ENCODE measurements at regions not wholly inside any gene's neighbourhood (a gene's known extent, or its start where the extent isn't known, plus 50 kb on each side); places are given as distances from the start of the nearest gene placed in this dataset.

DNA sequence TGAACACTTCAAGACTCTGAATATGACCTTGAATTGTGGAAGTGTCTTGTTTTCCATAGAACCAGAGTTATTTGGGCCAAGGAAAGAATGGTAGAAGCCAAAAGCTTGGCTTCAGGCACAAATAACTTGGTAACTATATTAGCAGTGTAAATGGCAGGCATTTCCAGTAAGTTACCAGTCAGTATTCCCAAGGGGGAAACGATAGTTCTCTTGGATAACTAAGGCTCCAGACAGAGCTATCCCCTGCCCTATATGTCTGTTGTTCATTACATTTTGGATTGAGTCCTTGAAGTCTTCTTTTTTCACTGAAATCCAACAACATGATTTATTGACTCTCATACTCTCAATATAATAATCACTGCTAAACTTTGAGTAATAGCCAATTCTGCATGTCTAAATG, 364.1 kb downstream of the MAGEB5 start:
- TF ChIP-seq, protein P1, sequence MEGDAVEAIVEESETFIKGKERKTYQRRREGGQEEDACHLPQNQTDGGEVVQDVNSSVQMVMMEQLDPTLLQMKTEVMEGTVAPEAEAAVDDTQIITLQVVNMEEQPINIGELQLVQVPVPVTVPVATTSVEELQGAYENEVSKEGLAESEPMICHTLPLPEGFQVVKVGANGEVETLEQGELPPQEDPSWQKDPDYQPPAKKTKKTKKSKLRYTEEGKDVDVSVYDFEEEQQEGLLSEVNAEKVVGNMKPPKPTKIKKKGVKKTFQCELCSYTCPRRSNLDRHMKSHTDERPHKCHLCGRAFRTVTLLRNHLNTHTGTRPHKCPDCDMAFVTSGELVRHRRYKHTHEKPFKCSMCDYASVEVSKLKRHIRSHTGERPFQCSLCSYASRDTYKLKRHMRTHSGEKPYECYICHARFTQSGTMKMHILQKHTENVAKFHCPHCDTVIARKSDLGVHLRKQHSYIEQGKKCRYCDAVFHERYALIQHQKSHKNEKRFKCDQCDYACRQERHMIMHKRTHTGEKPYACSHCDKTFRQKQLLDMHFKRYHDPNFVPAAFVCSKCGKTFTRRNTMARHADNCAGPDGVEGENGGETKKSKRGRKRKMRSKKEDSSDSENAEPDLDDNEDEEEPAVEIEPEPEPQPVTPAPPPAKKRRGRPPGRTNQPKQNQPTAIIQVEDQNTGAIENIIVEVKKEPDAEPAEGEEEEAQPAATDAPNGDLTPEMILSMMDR (IDR thresholded peaks at IDR 0.05), result no peak
- TF ChIP-seq POLR2A (IDR thresholded peaks at IDR 0.05) (no peak), POLR2AphosphoS5 (IDR thresholded peaks at IDR 0.05) (no peak), EP300 (IDR thresholded peaks at IDR 0.05) (no peak)
